Thyroid gland (tissue), 4 donors: ENCODE measurements at regions not wholly inside any gene's neighbourhood (a gene's known extent, or its start where the extent isn't known, plus 50 kb on each side); places are given as distances from the start of the nearest gene placed in this dataset.
"Not testable (repeated sequence)": the region's sequence is repeated elsewhere in the genome, so short reads cannot be mapped to it uniquely, and the experiment has no call there.

Experiments used
- CTCF ChIP-seq, 6 experiments: fragments of 200-600 bp in 3 of 6; fragments of 450-650 bp in 3 of 6; sonication (generic) in 3 of 6; IDR thresholded peaks; one replicate each; pipeline ENCODE4 v1.5.1; 2016 to 2019; ENCODE audit warnings: antibody characterized with exemption in 6 of 6, mild to moderate bottlenecking in 2 of 6, inconsistent platforms in 1 of 6, moderate library complexity in 1 of 6
- POLR2A ChIP-seq, 2 donors: fragments of 450-650 bp; IDR thresholded peaks; one replicate each; pipeline ENCODE4 v1.6.1; 2017; ENCODE audit warnings: antibody characterized with exemption in 2 of 2, mild to moderate bottlenecking in 2 of 2, moderate library complexity in 1 of 2

- TF ChIP-seq CTCF, POLR2A (IDR thresholded peaks at IDR 0.05): not testable (repeated sequence)
Observed at GRCh38 chr7:49711072-49711723, 62.2 kb upstream of the VWC2 start.
